ENCODE measurements at regions not wholly inside any gene's neighbourhood (a gene's known extent, or its start where the extent isn't known, plus 50 kb on each side); places are given as distances from the start of the nearest gene placed in this dataset.

DNA sequence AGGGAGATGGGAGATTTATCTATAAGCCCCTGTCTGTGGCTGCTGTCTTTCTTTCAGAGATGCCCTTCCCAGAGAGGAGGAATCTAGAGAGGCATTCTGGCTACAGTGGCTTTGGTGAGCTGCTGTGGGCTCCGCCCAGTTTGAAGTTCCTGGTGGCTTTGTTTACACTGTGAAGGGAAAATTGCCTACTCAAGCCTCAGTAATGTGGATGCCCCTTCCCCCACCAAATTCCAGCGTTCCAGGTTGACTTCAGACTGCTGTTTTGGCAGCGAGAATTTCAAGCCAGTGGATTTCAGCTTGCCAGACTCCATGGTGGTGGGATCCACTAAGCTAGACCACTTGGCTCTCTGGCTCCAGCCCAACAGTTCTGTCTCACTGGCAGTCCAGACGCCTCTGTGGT is 951.6 kb downstream of the CCSER2 start:
- no peak for TF ChIP-seq CTCF (conservative IDR thresholded peaks at IDR 0.05; ENCODE audit: low read depth, low read length)
- TF ChIP-seq EZH2 (IDR thresholded peaks at IDR 0.05; ENCODE audit: borderline replicate concordance, low read depth, low read length, poor library complexity, severe bottlenecking), result no peak
- H3K36me3 ChIP-seq (ENCODE audit: insufficient read depth, low read length, poor library complexity, severe bottlenecking), result no peaks in the 10 kb centered on the region
- intact Hi-C loops (cut with micrococcal nuclease; ENCODE audit: unreplicated experiment), result no loop called here
- no peaks in the 10 kb centered on the region for H3K27me3 ChIP-seq (replicated peaks; ENCODE audit: insufficient read depth, low read depth, low read length, poor library complexity)
- ChIA-PET CTCF (no interaction called here), POLR2A (ENCODE audit: low non-redundant PET) (no interaction called here)
- H3K27ac ChIP-seq (ENCODE audit: low read depth, low read length, poor library complexity, severe bottlenecking), result no peak overlapping the region
- DNase-seq (ENCODE audit: low spot score), result no peak
- no peaks in the 10 kb centered on the region for H3K4me1 ChIP-seq (ENCODE audit: insufficient read depth, low read length, poor library complexity, severe bottlenecking)
- no TSS peak for BruUV-seq (replicated peaks)
- no peaks in the 10 kb centered on the region for H3K9me3 ChIP-seq (ENCODE audit: low read depth, low read length, poor library complexity, severe bottlenecking)
- no peak overlapping the region for H3K4me3 ChIP-seq (ENCODE audit: low read depth, low read length, poor library complexity, severe bottlenecking)

- ChIA-PET CTCF (no interaction called here), POLR2A (ENCODE audit: low non-redundant PET) (no interaction called here)
- no peak overlapping the region for H3K4me3 ChIP-seq (ENCODE audit: low read depth, low read length, poor library complexity, severe bottlenecking)
- TF ChIP-seq EZH2 (IDR thresholded peaks at IDR 0.05; ENCODE audit: borderline replicate concordance, low read depth, low read length, poor library complexity, severe bottlenecking), result no peak
- TF ChIP-seq CTCF (conservative IDR thresholded peaks at IDR 0.05; ENCODE audit: low read depth, low read length), result no peak
- no peaks in the 10 kb centered on the region for H3K36me3 ChIP-seq (ENCODE audit: insufficient read depth, low read length, poor library complexity, severe bottlenecking)
- H3K4me1 ChIP-seq (ENCODE audit: insufficient read depth, low read length, poor library complexity, severe bottlenecking), result no peaks in the 10 kb centered on the region
- BruUV-seq (replicated peaks), result no TSS peak
- no peak for DNase-seq (ENCODE audit: low spot score)
- no peaks in the 10 kb centered on the region for H3K27me3 ChIP-seq (replicated peaks; ENCODE audit: insufficient read depth, low read depth, low read length, poor library complexity)
- intact Hi-C loops (cut with micrococcal nuclease; ENCODE audit: unreplicated experiment), result no loop called here
- H3K27ac ChIP-seq (ENCODE audit: low read depth, low read length, poor library complexity, severe bottlenecking), result no peak overlapping the region
- no peaks in the 10 kb centered on the region for H3K9me3 ChIP-seq (ENCODE audit: low read depth, low read length, poor library complexity, severe bottlenecking)
Measured at GRCh38 chr10:85284778-85285770, 956.7 kb downstream of the CCSER2 start.

DNA sequence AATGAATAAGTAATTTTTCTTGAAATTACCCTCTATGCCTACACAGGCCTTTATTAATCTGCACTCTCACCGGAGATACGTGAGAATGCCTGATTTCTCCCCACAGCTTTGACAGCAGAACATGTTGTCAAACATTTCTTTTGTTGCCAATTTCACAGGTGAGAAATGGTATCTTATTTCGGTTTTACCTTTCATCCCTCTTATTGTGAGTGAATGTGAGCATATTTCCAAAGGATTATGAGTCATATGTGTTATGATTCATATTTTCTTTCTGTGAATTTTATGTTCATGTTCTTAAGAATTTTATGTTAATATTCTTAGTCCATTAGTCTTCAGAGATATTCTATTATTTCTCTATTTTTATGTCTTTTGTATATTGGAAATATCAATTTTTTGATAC is 965.1 kb downstream of the CCSER2 start:
- no peak overlapping the region for H3K4me3 ChIP-seq (ENCODE audit: low read depth, low read length, poor library complexity, severe bottlenecking)
- no TSS peak for BruUV-seq (replicated peaks)
- TF ChIP-seq CTCF (conservative IDR thresholded peaks at IDR 0.05; ENCODE audit: low read depth, low read length), result no peak
- no peak for TF ChIP-seq EZH2 (IDR thresholded peaks at IDR 0.05; ENCODE audit: borderline replicate concordance, low read depth, low read length, poor library complexity, severe bottlenecking)
- CTCF ChIA-PET, result no interaction called here
- H3K36me3 ChIP-seq (ENCODE audit: insufficient read depth, low read length, poor library complexity, severe bottlenecking), result no peaks in the 10 kb centered on the region
- H3K27me3 ChIP-seq (replicated peaks; ENCODE audit: insufficient read depth, low read depth, low read length, poor library complexity), result no peaks in the 10 kb centered on the region
- no peak overlapping the region for H3K27ac ChIP-seq (ENCODE audit: low read depth, low read length, poor library complexity, severe bottlenecking)
- no peak for DNase-seq (ENCODE audit: low spot score)
- intact Hi-C loops (cut with micrococcal nuclease; ENCODE audit: unreplicated experiment), result no loop called here
- POLR2A ChIA-PET (ENCODE audit: low non-redundant PET), result no interaction called here
- H3K4me1 ChIP-seq (ENCODE audit: insufficient read depth, low read length, poor library complexity, severe bottlenecking), result no peaks in the 10 kb centered on the region
- no peaks in the 10 kb centered on the region for H3K9me3 ChIP-seq (ENCODE audit: low read depth, low read length, poor library complexity, severe bottlenecking)
